Iris pigment epithelial cell (primary cell): ENCODE measurements at regions not wholly inside any gene's neighbourhood (a gene's known extent, or its start where the extent isn't known, plus 50 kb on each side); places are given as distances from the start of the nearest gene placed in this dataset.
A peak's percentile ranks its signal among the peaks of the same experiment; 100 is the strongest.
"Not testable (repeated sequence)": the region's sequence is repeated elsewhere in the genome, so short reads cannot be mapped to it uniquely, and the experiment has no call there.

Source experiments
- DNase-seq: peaks from one replicate; pipeline ENCODE4 v3.0.0-alpha.2; 2011; ENCODE audit warnings: low read depth

DNA sequence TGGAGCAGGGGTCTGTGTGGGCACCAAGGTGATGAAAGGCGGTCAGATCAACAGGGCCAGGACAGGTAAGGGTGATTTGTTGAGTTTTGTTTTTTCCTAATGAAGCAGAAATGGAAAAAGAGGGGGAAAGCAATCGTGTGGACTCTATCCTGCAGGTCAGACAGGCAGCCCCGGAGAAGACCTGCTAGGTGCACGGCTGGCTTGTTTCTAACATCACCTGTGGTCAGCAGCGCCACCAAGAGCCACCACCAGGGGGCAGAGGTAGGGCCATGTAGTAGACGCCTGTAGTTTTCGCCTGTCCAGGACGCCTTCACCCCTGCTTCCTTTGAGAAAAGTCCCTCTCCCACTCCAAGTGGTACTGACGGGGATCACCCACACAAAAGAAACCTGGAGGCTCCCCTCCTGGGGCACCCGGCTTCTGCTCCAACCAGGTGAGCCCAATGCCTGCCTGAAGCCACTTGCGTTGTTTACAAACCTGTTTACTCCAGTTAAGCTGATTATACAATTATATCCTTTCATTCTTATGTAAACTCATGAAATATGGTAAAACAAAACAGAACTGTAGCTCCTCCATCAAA, 54.2 kb upstream of the SEC14L1 start:
- peak; percentile 65 for DNase-seq

DNA sequence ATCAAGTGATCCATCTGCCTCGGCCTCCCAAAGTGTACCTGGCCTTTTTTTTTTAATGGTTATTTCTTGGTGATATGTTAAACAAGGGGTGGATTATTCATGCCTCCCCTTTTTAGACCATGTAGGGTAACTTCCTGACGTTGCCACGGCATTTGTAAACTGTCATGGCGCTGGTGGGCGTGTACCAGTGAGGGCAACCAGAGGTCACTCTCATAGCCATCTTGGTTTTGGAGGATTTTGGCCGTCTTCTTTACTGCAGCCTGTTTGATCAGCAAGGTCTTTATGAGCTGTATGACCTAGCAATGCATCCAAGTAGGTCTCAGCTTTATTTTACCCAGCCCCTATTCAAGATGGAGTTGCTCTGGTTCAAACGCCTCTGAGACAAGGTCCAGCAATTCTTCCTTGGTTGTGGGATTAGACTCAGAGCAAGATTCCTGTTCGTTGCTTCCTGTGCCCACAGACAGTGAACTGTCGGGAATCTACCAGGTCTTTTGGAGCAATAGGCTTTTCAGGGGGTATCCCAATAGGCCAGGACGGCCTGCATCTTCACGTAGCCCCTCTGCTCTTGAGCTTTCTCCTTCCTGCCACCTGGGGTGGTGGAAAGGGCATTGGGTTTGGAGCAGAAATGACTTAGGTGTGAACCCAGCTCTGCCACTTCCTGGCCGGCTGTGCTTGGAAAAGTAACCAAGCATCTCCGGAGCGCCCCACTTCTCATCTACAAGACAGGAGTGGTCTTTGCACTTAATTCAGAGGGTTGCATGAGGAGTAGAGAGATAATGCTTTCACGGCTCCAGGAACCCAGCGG, 52.9 kb upstream of the SEC14L1 start:
- DNase-seq, result no peak

DNA sequence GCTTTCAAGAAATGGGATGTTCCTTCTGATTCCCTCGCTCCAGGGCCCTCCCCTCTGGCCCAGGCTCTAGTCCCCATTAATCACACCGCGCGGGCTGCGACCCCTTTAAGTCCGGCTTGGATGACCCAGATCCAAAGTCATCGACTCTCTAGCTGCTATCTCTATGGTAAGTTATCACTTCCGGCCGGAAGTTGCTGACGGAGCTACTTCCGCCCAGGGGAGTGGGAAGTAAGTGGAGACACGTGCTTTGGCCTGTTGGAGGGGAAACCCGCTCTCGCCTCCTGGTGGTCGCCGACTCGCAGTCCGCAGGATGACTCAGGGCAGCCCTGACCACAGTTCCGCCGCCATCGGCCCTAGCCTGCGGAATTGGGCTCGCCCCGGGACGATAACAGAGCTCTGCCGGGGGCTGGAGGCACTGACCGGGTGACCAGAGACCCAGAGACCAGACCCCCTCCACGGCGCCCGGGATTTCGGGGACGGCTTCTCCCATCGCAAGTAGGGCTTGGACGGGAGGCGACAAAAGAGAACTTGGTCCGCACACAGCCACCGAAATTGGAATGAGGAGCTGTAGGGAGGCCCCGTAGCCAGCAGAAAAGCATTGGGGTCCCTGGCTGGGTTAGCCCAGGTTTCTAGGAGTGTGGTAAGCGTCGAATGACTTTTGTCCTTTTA, 52.2 kb upstream of the SEC14L1 start:
- DNase-seq, result peak; percentile 98

DNA sequence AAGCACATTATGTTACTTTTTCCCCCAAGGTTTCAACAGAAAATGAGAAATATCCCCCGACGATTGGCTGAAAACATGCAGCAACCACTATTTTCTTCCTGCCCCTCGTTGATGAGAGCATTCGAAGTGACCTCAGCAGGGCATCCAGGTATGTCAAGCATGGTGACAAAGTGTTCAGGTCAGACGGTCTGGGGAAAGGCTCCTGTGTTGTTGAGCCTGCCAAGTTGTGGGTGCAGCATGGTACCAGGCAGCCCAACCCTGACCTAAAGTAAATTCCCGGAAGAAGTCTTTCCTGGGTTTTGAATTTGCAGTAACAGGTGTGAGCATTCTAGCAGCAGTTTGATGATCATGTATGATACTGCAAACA, 51.7 kb upstream of the SEC14L1 start:
- peak; percentile 7 for DNase-seq

DNA sequence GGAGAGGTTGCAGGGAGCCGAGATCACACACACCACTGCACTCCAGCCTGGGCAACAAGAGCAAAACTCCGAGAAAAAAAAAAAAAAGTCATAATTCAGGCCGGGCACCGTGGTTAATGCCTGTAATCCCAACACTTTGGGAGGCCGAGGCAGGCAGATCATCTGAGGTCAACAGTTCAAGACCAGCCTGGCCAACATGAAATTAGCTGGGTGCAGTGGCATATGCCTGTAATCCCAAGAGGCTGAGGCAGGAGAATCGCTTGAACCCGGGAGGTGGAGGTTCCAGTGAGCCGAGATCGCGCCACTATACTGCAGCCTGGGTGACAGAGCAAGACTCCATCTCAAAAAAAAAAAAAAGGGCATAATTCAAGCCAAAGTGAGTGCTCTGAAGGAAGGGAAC, 50.8 kb upstream of the SEC14L1 start:
- not testable (repeated sequence) for DNase-seq

DNA sequence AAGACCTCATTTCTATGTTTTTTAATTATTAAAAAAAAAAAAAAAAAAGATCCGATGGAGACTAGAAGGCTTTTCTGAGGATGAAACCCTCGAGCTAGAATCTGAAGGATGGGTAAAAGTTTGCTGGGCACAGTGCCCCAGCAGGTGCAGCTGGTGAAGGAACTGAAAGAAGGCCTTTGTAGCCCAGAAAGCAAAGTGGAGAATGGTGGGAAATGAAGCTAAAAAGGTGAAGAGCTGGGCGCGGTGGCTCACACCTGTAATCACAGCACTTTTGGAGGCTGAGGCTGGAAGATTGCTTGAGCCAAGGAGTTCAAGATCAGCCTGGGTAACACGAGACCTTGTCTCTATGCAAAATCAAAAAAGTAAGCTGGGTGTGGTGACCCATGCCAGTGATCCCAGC, 50.3 kb upstream of the SEC14L1 start:
- DNase-seq, result no peak
